ENCODE measurements at regions not wholly inside any gene's neighbourhood (a gene's known extent, or its start where the extent isn't known, plus 50 kb on each side); places are given as distances from the start of the nearest gene placed in this dataset.

DNA sequence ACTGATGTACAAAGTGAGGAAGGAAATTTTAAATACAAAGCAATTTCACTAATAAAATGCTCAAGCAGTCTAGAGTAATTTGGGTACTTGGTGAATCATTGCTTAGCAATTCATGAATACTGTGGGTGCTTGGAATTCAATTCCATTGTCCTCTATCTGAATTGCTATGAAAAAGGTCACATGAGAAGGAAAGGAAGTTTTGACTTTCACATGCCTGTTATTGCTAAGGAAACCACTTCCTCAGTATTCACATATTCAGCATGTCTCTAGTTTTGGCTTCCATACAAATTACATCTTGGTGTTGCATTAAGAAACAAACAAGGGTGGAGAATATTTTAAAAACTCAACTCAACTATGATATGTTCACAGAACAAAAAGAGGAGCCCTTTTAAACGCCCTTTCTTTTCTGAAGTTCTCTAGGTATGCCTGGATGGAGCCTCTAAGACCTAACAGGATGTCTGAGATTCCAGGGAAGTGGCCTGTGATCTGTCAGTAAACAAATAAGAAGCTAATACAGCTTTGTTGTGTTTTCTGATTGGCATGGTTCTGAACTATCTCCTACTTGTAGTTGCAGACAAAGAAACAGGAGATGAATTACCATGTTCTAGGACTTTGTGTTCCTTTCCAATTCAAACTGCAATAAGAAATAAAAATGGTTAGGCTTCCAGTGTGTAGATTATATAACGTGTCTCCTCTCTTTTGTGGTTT lies 190.4 kb downstream of the OGFRL1 start:
- Histone ChIP-seq H3K36me3 (no peaks in the 10 kb centered on the region), H3K27ac (no peak overlapping the region), H3K27me3 (replicated peaks; ENCODE audit: insufficient read depth) (no peaks in the 10 kb centered on the region), H3K9me3 (no peaks in the 10 kb centered on the region), H3K4me1 (replicated peaks) (no peaks in the 10 kb centered on the region), H3K4me3 (no peak overlapping the region)
- no peak for DNase-seq (ENCODE audit: low spot score)
- intact Hi-C loops (cut with DNase I): no loop called here
- TF ChIP-seq, protein P1, sequence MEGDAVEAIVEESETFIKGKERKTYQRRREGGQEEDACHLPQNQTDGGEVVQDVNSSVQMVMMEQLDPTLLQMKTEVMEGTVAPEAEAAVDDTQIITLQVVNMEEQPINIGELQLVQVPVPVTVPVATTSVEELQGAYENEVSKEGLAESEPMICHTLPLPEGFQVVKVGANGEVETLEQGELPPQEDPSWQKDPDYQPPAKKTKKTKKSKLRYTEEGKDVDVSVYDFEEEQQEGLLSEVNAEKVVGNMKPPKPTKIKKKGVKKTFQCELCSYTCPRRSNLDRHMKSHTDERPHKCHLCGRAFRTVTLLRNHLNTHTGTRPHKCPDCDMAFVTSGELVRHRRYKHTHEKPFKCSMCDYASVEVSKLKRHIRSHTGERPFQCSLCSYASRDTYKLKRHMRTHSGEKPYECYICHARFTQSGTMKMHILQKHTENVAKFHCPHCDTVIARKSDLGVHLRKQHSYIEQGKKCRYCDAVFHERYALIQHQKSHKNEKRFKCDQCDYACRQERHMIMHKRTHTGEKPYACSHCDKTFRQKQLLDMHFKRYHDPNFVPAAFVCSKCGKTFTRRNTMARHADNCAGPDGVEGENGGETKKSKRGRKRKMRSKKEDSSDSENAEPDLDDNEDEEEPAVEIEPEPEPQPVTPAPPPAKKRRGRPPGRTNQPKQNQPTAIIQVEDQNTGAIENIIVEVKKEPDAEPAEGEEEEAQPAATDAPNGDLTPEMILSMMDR (IDR thresholded peaks at IDR 0.05): no peak
- TF ChIP-seq POLR2AphosphoS5 (IDR thresholded peaks at IDR 0.05) (no peak), POLR2A (IDR thresholded peaks at IDR 0.05) (no peak)
- WGBS: 58% methylated on average over 2 of the region's 2 CpGs

DNA sequence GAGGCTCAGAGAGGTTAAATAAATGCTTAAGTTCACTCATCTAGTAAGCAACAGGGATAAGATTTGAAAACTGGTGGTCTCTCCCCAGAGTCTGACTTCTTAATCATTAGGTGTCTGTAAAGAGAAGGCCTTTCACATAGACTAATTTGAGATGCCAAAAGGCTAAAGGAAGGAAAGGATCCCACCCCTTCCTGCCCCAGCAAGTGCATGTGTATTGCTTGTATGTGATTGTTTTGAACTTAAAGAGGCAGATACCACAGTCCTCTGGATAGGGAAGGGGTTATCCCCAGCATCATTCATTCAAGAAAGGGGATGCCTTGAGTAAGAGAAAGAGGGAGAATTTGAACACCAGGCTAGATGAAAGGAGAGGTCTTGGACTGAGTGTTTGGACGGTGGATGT lies 192.0 kb downstream of the OGFRL1 start:
- Histone ChIP-seq H3K4me1 (replicated peaks) (no peaks in the 10 kb centered on the region), H3K27ac (no peak overlapping the region), H3K27me3 (replicated peaks; ENCODE audit: insufficient read depth) (no peaks in the 10 kb centered on the region), H3K36me3 (no peaks in the 10 kb centered on the region), H3K9me3 (no peaks in the 10 kb centered on the region), H3K4me3 (no peak overlapping the region)
- 83% methylated on average over 1 of the region's 1 CpG for WGBS
- intact Hi-C loops (cut with DNase I): no loop called here
- no peak for DNase-seq (ENCODE audit: low spot score)
- no peak for TF ChIP-seq POLR2AphosphoS5 (IDR thresholded peaks at IDR 0.05)
- no peak for TF ChIP-seq POLR2A (IDR thresholded peaks at IDR 0.05)
- TF ChIP-seq, protein P1 (IDR thresholded peaks at IDR 0.05): no peak

DNA sequence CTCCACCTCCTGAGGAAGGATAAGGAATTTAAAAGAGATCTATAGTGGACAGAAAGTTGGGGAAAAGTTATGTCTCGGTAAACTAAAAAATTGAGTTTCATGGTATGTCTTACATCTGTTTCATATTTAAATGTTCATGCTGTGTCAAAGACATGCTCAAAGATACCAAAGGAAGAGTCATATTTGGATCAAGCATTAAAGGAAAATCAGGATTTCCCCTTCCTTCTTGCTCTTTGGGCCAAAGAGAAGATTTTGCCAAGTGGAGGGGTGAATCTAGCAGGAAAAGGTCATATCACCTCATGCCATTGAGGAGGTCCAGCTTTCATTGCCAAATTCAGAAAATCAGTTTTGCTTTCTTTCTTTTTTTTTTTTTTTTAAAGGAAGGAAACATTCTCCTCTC lies 192.4 kb downstream of the OGFRL1 start:
- 85% methylated on average over 1 of the region's 1 CpG for WGBS
- H3K9me3 ChIP-seq: no peaks in the 10 kb centered on the region
- DNase-seq (ENCODE audit: low spot score): no peak
- no peak for TF ChIP-seq POLR2A (IDR thresholded peaks at IDR 0.05)
- no peaks in the 10 kb centered on the region for H3K4me1 ChIP-seq (replicated peaks)
- H3K27ac ChIP-seq: no peak overlapping the region
- no peaks in the 10 kb centered on the region for H3K27me3 ChIP-seq (replicated peaks; ENCODE audit: insufficient read depth)
- H3K4me3 ChIP-seq: no peak overlapping the region
- no peaks in the 10 kb centered on the region for H3K36me3 ChIP-seq
- intact Hi-C loops (cut with DNase I): no loop called here

DNA sequence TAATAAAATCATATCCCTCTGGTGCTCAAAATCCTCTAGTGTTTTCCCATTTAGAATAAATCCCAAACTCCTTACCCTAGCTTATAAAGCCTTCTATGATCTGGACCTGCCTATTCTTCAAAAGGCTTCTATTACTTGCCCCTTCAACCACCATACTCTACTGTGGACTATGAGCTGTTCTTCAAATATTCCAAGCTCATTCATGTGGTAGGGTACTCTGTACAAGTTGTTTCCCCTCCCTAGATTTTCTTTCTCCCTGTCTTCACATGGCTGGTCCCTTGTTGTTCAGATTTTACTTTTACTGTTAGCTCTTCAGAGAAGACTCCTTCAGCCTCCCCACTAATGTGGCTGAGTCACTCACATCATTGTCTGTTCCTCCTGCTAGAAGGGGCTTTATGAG lies 193.2 kb downstream of the OGFRL1 start:
- H3K27ac ChIP-seq: no peak overlapping the region
- intact Hi-C loops (cut with DNase I): no loop called here
- no peaks in the 10 kb centered on the region for H3K36me3 ChIP-seq

DNA sequence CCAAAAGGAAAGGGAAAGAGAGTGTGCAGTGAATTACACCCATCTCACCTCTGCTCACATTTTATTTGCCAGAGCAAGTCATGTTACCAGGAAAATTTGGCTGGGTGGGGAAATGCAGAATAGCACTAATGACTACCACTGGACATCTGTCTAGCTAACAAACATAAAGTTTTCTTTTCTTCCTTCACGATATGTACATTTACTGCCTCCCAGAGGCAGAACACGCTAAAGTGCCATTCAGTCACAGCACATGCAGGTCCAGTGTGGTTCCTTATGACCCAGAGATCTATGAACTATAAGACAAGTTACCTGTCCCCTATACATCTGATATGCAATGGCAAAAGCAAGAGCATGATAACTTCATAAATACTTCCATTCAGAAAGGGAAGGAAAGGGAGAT lies 194.1 kb downstream of the OGFRL1 start:
- intact Hi-C loops (cut with DNase I): no loop called here
- Histone ChIP-seq H3K36me3 (no peaks in the 10 kb centered on the region), H3K27me3 (replicated peaks; ENCODE audit: insufficient read depth) (no peaks in the 10 kb centered on the region), H3K9me3 (no peaks in the 10 kb centered on the region), H3K4me1 (replicated peaks) (no peaks in the 10 kb centered on the region), H3K4me3 (no peak overlapping the region), H3K27ac (no peak overlapping the region)
- TF ChIP-seq, protein P1 (IDR thresholded peaks at IDR 0.05): peak in 1 of 4 experiments; percentile 10
- no peak for TF ChIP-seq POLR2A (IDR thresholded peaks at IDR 0.05)
- 82% methylated on average over 2 of the region's 2 CpGs for WGBS
- no peak for DNase-seq (ENCODE audit: low spot score)

More for the DNA sequence above, 193.2 kb downstream of the OGFRL1 start:
- Histone ChIP-seq H3K27me3 (replicated peaks; ENCODE audit: insufficient read depth) (no peaks in the 10 kb centered on the region), H3K9me3 (no peaks in the 10 kb centered on the region), H3K4me3 (no peak overlapping the region), H3K4me1 (replicated peaks) (no peaks in the 10 kb centered on the region)
- TF ChIP-seq POLR2A (IDR thresholded peaks at IDR 0.05) (no peak), POLR2AphosphoS5 (IDR thresholded peaks at IDR 0.05) (no peak)
- TF ChIP-seq, protein P1 (IDR thresholded peaks at IDR 0.05): no peak
- DNase-seq (ENCODE audit: low spot score): no peak

Data from prostate gland (tissue), 2 donors.